HG03432 (cell line): ENCODE measurements at regions not wholly inside any gene's neighbourhood (a gene's known extent, or its start where the extent isn't known, plus 50 kb on each side); places are given as distances from the start of the nearest gene placed in this dataset.
"Not testable (repeated sequence)": the region's sequence is repeated elsewhere in the genome, so short reads cannot be mapped to it uniquely, and the experiment has no call there.

Source experiments
- ATAC-seq: cut with Tn5 transposase; IDR thresholded peaks from one replicate; pipeline ENCODE4 v1.9.1; 2021; ENCODE audit warnings: mild to moderate bottlenecking, moderate library complexity; ENCODE audit not compliant: unreplicated experiment

GRCh38 chr15:99481951-99482230 is 83.9 kb upstream of the MEF2A start:
- no peak for ATAC-seq

GRCh38 chr15:99482993-99483392 is 82.8 kb upstream of the MEF2A start:
- ATAC-seq: no peak

GRCh38 chr15:99485153-99485961 is 80.4 kb upstream of the MEF2A start:
- peak; percentile 9 for ATAC-seq

- peak; percentile 22 for ATAC-seq
These were observed 79.8 kb upstream of the MEF2A start for GRCh38 chr15:99485992-99486370.

- ATAC-seq: peak; percentile 60
These were observed 79.1 kb upstream of the MEF2A start for GRCh38 chr15:99486371-99487336.

- ATAC-seq: no peak
These were observed 78.5 kb upstream of the MEF2A start for GRCh38 chr15:99487337-99487730.

GRCh38 chr15:99492275-99492674 is 73.5 kb upstream of the MEF2A start:
- ATAC-seq: no peak

- no peak for ATAC-seq
These were observed 73.1 kb upstream of the MEF2A start for GRCh38 chr15:99492716-99493115.

GRCh38 chr15:99493461-99493860 is 72.3 kb upstream of the MEF2A start:
- no peak for ATAC-seq

- ATAC-seq: not testable (repeated sequence)
These were observed 71.1 kb upstream of the MEF2A start for GRCh38 chr15:99494536-99495233.

- ATAC-seq: no peak
These were observed 70.1 kb upstream of the MEF2A start for GRCh38 chr15:99495430-99496301.

- no peak for ATAC-seq
These were observed 69.5 kb upstream of the MEF2A start for GRCh38 chr15:99496302-99496629.

- peak; percentile 72 for ATAC-seq
These were observed 63.6 kb upstream of the MEF2A start for GRCh38 chr15:99502182-99502581.

- no peak for ATAC-seq
These were observed 63.1 kb upstream of the MEF2A start for GRCh38 chr15:99502661-99503060.

- ATAC-seq: no peak
These were observed 62.4 kb upstream of the MEF2A start for GRCh38 chr15:99503411-99503810.

GRCh38 chr15:99504071-99504822 is 61.5 kb upstream of the MEF2A start:
- ATAC-seq: peak; percentile 31

GRCh38 chr15:99504823-99505551 is 60.8 kb upstream of the MEF2A start:
- peak; percentile 51 for ATAC-seq

- no peak for ATAC-seq
These were observed 59.4 kb upstream of the MEF2A start for GRCh38 chr15:99506399-99506798.

GRCh38 chr15:99507016-99507503 is 58.7 kb upstream of the MEF2A start:
- ATAC-seq: no peak
